ENCODE measurements at regions not wholly inside any gene's neighbourhood (a gene's known extent, or its start where the extent isn't known, plus 50 kb on each side); places are given as distances from the start of the nearest gene placed in this dataset.
"Not testable (repeated sequence)": the region's sequence is repeated elsewhere in the genome, so short reads cannot be mapped to it uniquely, and the experiment has no call there.

DNA sequence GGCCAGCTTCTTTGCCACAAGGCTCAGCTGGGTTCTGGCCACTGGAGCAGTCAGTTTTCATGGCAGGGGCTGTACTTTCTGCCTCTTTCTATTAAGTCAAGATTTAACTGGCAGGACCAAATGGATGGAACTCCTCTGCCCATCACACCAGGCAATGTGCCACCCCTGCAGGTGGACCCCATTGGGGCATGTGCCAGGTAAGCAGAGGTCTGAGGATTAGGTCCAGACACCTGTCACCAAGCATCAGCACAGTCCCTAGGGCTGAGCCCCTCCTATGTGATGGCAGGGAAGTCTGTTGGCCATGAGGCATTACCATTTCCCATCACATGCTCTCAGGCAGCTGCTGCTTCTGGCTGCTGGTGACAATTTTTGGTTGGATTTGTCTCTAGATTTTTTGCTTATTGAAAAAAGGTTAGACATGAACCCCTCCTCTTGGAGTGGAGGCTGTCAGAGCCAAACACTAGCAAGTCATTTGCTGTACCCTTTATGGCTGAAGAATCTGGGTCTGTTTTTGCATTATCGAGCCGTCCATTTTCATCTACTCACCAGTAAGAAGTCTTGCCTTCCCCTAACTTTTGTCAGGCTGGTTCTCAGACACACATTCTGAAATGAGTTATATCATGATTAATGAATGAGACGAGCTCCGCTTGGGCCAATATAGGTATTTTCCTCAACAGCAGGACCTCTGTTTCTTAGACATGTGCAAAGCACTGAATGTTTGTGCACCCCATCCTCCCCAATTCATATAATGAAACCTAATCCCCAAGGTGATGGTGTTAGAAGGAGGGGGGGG is 328.0 kb downstream of the TSN start:
- no peaks in the 10 kb centered on the region for H3K9me3 ChIP-seq
- no peak overlapping the region for H3K4me3 ChIP-seq
- TF ChIP-seq POLR2A (IDR thresholded peaks at IDR 0.05) (no peak), EP300 (IDR thresholded peaks at IDR 0.05) (no peak)
- TF ChIP-seq, protein P1, sequence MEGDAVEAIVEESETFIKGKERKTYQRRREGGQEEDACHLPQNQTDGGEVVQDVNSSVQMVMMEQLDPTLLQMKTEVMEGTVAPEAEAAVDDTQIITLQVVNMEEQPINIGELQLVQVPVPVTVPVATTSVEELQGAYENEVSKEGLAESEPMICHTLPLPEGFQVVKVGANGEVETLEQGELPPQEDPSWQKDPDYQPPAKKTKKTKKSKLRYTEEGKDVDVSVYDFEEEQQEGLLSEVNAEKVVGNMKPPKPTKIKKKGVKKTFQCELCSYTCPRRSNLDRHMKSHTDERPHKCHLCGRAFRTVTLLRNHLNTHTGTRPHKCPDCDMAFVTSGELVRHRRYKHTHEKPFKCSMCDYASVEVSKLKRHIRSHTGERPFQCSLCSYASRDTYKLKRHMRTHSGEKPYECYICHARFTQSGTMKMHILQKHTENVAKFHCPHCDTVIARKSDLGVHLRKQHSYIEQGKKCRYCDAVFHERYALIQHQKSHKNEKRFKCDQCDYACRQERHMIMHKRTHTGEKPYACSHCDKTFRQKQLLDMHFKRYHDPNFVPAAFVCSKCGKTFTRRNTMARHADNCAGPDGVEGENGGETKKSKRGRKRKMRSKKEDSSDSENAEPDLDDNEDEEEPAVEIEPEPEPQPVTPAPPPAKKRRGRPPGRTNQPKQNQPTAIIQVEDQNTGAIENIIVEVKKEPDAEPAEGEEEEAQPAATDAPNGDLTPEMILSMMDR (IDR thresholded peaks at IDR 0.05), result no peak
- no peaks in the 10 kb centered on the region for H3K4me1 ChIP-seq (ENCODE audit: insufficient read depth)
- H3K27ac ChIP-seq, result no peak overlapping the region
- no peak for DNase-seq
- intact Hi-C loops (cut with DNase I), result no loop called here
- H3K36me3 ChIP-seq, result no peaks in the 10 kb centered on the region
- no peaks in the 10 kb centered on the region for H3K27me3 ChIP-seq
- WGBS, 3 donors, result 90 to 93% (median 90%) methylated on average over 4 of the region's 4 CpGs

DNA sequence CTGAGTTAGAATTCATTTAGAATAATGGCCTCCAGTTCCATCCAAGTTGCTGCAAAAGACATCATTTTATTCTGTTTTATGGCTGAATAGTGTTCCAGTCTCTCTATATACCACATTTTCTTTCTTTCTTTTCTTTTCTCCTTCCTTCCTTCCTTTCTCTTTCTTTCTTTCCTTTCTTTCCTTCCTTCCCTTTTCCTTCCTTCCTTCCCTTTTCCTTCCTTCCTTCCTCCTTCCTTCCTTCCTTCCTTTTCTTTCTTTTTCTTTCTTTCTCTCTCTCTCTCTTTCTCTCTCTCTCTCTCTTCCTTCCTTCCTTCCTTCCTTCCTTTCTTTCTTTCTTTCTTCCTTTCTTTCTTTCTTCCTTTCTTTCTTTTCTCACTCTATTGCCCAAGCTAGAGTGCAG is 330.2 kb downstream of the TSN start:
- H3K4me3 ChIP-seq; H3K4me1 ChIP-seq (ENCODE audit: insufficient read depth); H3K36me3 ChIP-seq; H3K9me3 ChIP-seq; DNase-seq; intact Hi-C loops (cut with DNase I); H3K27me3 ChIP-seq; H3K27ac ChIP-seq: not testable (repeated sequence)

GRCh38 chr2:122094557-122094956 is 339.1 kb downstream of the TSN start:
- no peaks in the 10 kb centered on the region for H3K36me3 ChIP-seq
- no peak for DNase-seq
- H3K4me1 ChIP-seq (ENCODE audit: insufficient read depth), result no peaks in the 10 kb centered on the region
- intact Hi-C loops (cut with DNase I), result no loop called here
- TF ChIP-seq EP300 (IDR thresholded peaks at IDR 0.05) (no peak), POLR2A (IDR thresholded peaks at IDR 0.05) (no peak)
- TF ChIP-seq, protein P1 (IDR thresholded peaks at IDR 0.05), result no peak
- no peaks in the 10 kb centered on the region for H3K27me3 ChIP-seq
- no peaks in the 10 kb centered on the region for H3K9me3 ChIP-seq
- 94 to 97% (median 95%) methylated on average over 1 of the region's 1 CpG for WGBS, 3 donors
- H3K27ac ChIP-seq, result no peak overlapping the region
- no peak overlapping the region for H3K4me3 ChIP-seq

GRCh38 chr2:122096761-122097160 is 341.3 kb downstream of the TSN start:
- Histone ChIP-seq H3K27ac (no peak overlapping the region), H3K36me3 (no peaks in the 10 kb centered on the region), H3K4me3 (no peak overlapping the region), H3K27me3 (no peaks in the 10 kb centered on the region), H3K9me3 (no peaks in the 10 kb centered on the region), H3K4me1 (ENCODE audit: insufficient read depth) (no peaks in the 10 kb centered on the region)
- TF ChIP-seq, protein P1 (IDR thresholded peaks at IDR 0.05), result no peak
- no peak for TF ChIP-seq POLR2A (IDR thresholded peaks at IDR 0.05)
- intact Hi-C loops (cut with DNase I), result no loop called here
- 46 to 66% (median 66%) methylated on average over 2 of the region's 2 CpGs for WGBS, 3 donors
- no peak for DNase-seq

GRCh38 chr2:122098306-122098705 is 342.9 kb downstream of the TSN start:
- no peak overlapping the region for H3K4me3 ChIP-seq
- no peak overlapping the region for H3K27ac ChIP-seq
- no peaks in the 10 kb centered on the region for H3K36me3 ChIP-seq
- no peaks in the 10 kb centered on the region for H3K4me1 ChIP-seq (ENCODE audit: insufficient read depth)
- H3K27me3 ChIP-seq, result no peaks in the 10 kb centered on the region
- TF ChIP-seq, protein P1 (IDR thresholded peaks at IDR 0.05), result no peak
- no peak for TF ChIP-seq EP300 (IDR thresholded peaks at IDR 0.05)
- no peak for TF ChIP-seq POLR2A (IDR thresholded peaks at IDR 0.05)
- intact Hi-C loops (cut with DNase I), result no loop called here
- 71 to 80% (median 71%) methylated on average over 1 of the region's 1 CpG for WGBS, 3 donors
- H3K9me3 ChIP-seq, result no peaks in the 10 kb centered on the region
- no peak for DNase-seq

Measured in ovary (tissue), 7 donors.